H1 (cell line): ENCODE measurements at regions not wholly inside any gene's neighbourhood (a gene's known extent, or its start where the extent isn't known, plus 50 kb on each side); places are given as distances from the start of the nearest gene placed in this dataset.

ENCODE experiments used
- CTCF ChIA-PET: fragments of 300-600 bp; sonication (Branson Sonifier 250); formaldehyde crosslinking; loops from one replicate; lab custom pipeline; 2021; ENCODE audit not compliant: partially characterized antibody; lab: Charles Lee
- POLR2A ChIA-PET: fragments of 300-600 bp; sonication (Branson Sonifier 250); formaldehyde crosslinking; loops from one replicate; lab custom pipeline; 2021; ENCODE audit warnings: inconsistent platforms; ENCODE audit not compliant: partially characterized antibody; lab: Charles Lee
- DNase-seq, 2 experiments: peaks; one replicate each; pipeline versions ENCODE4 v3.0.0 to v3.0.0-alpha.2; 2010 to 2022; ENCODE audit warnings: low spot score in 2 of 2, low read depth in 1 of 2, mixed read lengths in 1 of 2
- FAIRE-seq: peaks from 2 replicates; lab custom pipeline; 2011; peaks lifted over from hg19 to GRCh38; lab: Jason Lieb, UNC
- H2AFZ ChIP-seq: 2 replicates; pipeline ENCODE4 v1.8.1; 2012; ENCODE audit warnings: low read length, inconsistent platforms
- H2AK5ac ChIP-seq: 2 replicates; pipeline ENCODE4 v1.6.1; 2013; ENCODE audit warnings: low read depth, low read length
- H2BK120ac ChIP-seq: replicated peaks from 2 replicates; pipeline ENCODE3; 2013; ENCODE audit warnings: low read depth, low read length, inconsistent platforms
- H2BK12ac ChIP-seq: 2 replicates; pipeline ENCODE4 v1.6.1; 2013; ENCODE audit warnings: low read depth, low read length
- H2BK15ac ChIP-seq: 2 replicates; pipeline ENCODE4 v1.6.1; 2013; ENCODE audit warnings: low read length
- H2BK20ac ChIP-seq: 2 replicates; pipeline ENCODE4 v1.6.1; 2013; ENCODE audit warnings: low read length
- H2BK5ac ChIP-seq: 2 replicates; pipeline ENCODE4 v1.6.1; 2013; ENCODE audit warnings: low read depth, low read length
- H3K14ac ChIP-seq: 2 replicates; pipeline ENCODE4 v1.6.1; 2013; ENCODE audit warnings: inconsistent platforms; ENCODE audit not compliant: insufficient read length
- H3K18ac ChIP-seq: 2 replicates; pipeline ENCODE4 v1.6.1; 2013; ENCODE audit warnings: low read length; ENCODE audit errors: extremely low read depth
- H3K23ac ChIP-seq: 2 replicates; pipeline ENCODE4 v1.6.1; 2013; ENCODE audit warnings: inconsistent platforms; ENCODE audit not compliant: insufficient read length
- H3K23me2 ChIP-seq: 2 replicates; pipeline ENCODE4 v1.6.1; 2013; ENCODE audit warnings: low read depth, low read length
- H3K27ac ChIP-seq: 2 replicates; pipeline ENCODE4 v1.6.1; 2011; ENCODE audit warnings: low read depth, low read length, inconsistent platforms
- H3K27me3 ChIP-seq, 4 experiments: replicated peaks in 1 of 4; 1 replicate in 1 of 4; 2 replicates in 3 of 4; pipeline versions ENCODE4 v1.6.1 to v1.8.1; 2011 to 2013; ENCODE audit warnings: low read length in 3 of 4, mild to moderate bottlenecking in 3 of 4, inconsistent platforms in 2 of 4, mixed read lengths in 2 of 4, moderate library complexity in 1 of 4; ENCODE audit not compliant: control insufficient read depth in 3 of 4, insufficient read depth in 3 of 4; ENCODE audit errors: extremely low read depth in 1 of 4
- H3K36me3 ChIP-seq, 4 experiments: 2 replicates each; pipeline versions ENCODE4 v1.6.1 to v1.8.1; 2011 to 2013; ENCODE audit warnings: mild to moderate bottlenecking in 4 of 4, low read length in 3 of 4, moderate library complexity in 2 of 4, control low read depth in 1 of 4, inconsistent platforms in 1 of 4; ENCODE audit not compliant: insufficient read depth in 4 of 4, control insufficient read depth in 2 of 4
- H3K4ac ChIP-seq: replicated peaks from 2 replicates; pipeline ENCODE3; 2013; ENCODE audit warnings: low read length, low read depth, mixed read lengths, inconsistent platforms; ENCODE audit not compliant: insufficient read length
- H3K4me1 ChIP-seq, 4 experiments: replicated peaks in 1 of 4; 1 replicate in 1 of 4; 2 replicates in 3 of 4; pipeline versions ENCODE4 v1.6.1 to v1.8.1; 2011 to 2013; ENCODE audit warnings: low read length in 3 of 4, inconsistent platforms in 2 of 4, mixed read lengths in 1 of 4; ENCODE audit not compliant: insufficient read depth in 4 of 4, control insufficient read depth in 3 of 4
- H3K4me2 ChIP-seq, 2 experiments: 2 replicates each; pipeline versions ENCODE4 v1.6.1 to v1.8.1; 2011 to 2013; ENCODE audit warnings: low read depth in 2 of 2, low read length in 2 of 2, control low read depth in 1 of 2, inconsistent platforms in 1 of 2, mild to moderate bottlenecking in 1 of 2; ENCODE audit not compliant: insufficient read depth in 1 of 2
- H3K4me3 ChIP-seq, 4 experiments: fragments of 200-600, 300-600 bp in 1 of 4; sonication (generic), shearing (Covaris generic), sonication (Bioruptor Twin) in 1 of 4; 2 replicates each; pipeline versions ENCODE4 v1.5.1 to v1.8.1; 2011 to 2016; ENCODE audit warnings: low read length in 4 of 4, low read depth in 3 of 4, control low read depth in 2 of 4, inconsistent platforms in 2 of 4, mild to moderate bottlenecking in 2 of 4, mixed read lengths in 1 of 4, moderate library complexity in 1 of 4; ENCODE audit not compliant: insufficient read depth in 2 of 4; ENCODE audit errors: extremely low read depth in 1 of 4
- H3K56ac ChIP-seq: replicated peaks from 2 replicates; pipeline ENCODE3; 2013; ENCODE audit warnings: low read depth, mild to moderate bottlenecking, mixed read lengths, low read length, inconsistent platforms; ENCODE audit not compliant: insufficient read length
- H3K79me1 ChIP-seq: 2 replicates; pipeline ENCODE4 v1.6.1; 2013; ENCODE audit warnings: low read depth, low read length, control low read depth
- H3K79me2 ChIP-seq, 2 experiments: 2 replicates each; pipeline versions ENCODE4 v1.6.1 to v1.8.1; 2012 to 2013; ENCODE audit warnings: low read length in 2 of 2, mild to moderate bottlenecking in 2 of 2, inconsistent platforms in 1 of 2; ENCODE audit not compliant: insufficient read depth in 2 of 2, control insufficient read depth in 1 of 2
- H3K9ac ChIP-seq, 4 experiments: replicated peaks in 1 of 4; 1 replicate in 1 of 4; 2 replicates in 3 of 4; pipeline versions ENCODE4 v1.6.1 to v1.8.1; 2011 to 2013; ENCODE audit warnings: low read depth in 3 of 4, low read length in 3 of 4, control low read depth in 2 of 4, mild to moderate bottlenecking in 2 of 4, moderate library complexity in 2 of 4, inconsistent platforms in 1 of 4; ENCODE audit errors: extremely low read depth in 1 of 4
- H3K9me3 ChIP-seq, 2 experiments: 2 replicates each; pipeline versions ENCODE4 v1.6.1 to v1.8.1; 2012 to 2013; ENCODE audit warnings: mild to moderate bottlenecking in 2 of 2, moderate library complexity in 2 of 2, control low read depth in 1 of 2, inconsistent platforms in 1 of 2, low read depth in 1 of 2, low read length in 1 of 2, mixed read lengths in 1 of 2; ENCODE audit not compliant: insufficient read depth in 2 of 2
- H4K20me1 ChIP-seq, 2 experiments: replicated peaks in 1 of 2; 2 replicates each; pipeline versions ENCODE3 to v1.8.1; 2011 to 2013; ENCODE audit warnings: inconsistent platforms in 2 of 2, low read length in 2 of 2, mild to moderate bottlenecking in 1 of 2; ENCODE audit not compliant: insufficient read depth in 2 of 2, control insufficient read depth in 1 of 2
- H4K5ac ChIP-seq: 2 replicates; pipeline ENCODE4 v1.6.1; 2013; ENCODE audit warnings: low read length, low read depth, mixed read lengths, inconsistent platforms; ENCODE audit not compliant: insufficient read length
- H4K8ac ChIP-seq: 2 replicates; pipeline ENCODE4 v1.8.0; 2013; ENCODE audit warnings: mild to moderate bottlenecking, moderate library complexity, low read length, inconsistent platforms; ENCODE audit not compliant: insufficient read depth; ENCODE audit errors: extremely low read depth
- H4K91ac ChIP-seq: replicated peaks from 2 replicates; pipeline ENCODE3; 2013; ENCODE audit warnings: low read length, mixed read lengths, inconsistent platforms; ENCODE audit not compliant: insufficient read length
- ATF3 ChIP-seq: IDR thresholded peaks from 2 replicates; pipeline ENCODE4 v1.6.1; 2011; ENCODE audit warnings: low read depth, mild to moderate bottlenecking, low read length; ENCODE audit not compliant: insufficient read depth
- CBX5 ChIP-seq: fragments of 300-800, 300-1000 bp; sonication (generic); IDR thresholded peaks from 2 replicates; pipeline ENCODE4 v1.7.1; 2016; ENCODE audit warnings: antibody characterized with exemption, low read length, low read depth
- CBX8 ChIP-seq: fragments of 300-800, 300-1000 bp; sonication (generic); IDR thresholded peaks from 2 replicates; pipeline ENCODE4 v1.7.1; 2016; ENCODE audit warnings: low read depth, low read length, borderline replicate concordance
- CHD1 ChIP-seq: IDR thresholded peaks from 2 replicates; pipeline ENCODE4 v1.6.1; 2012; ENCODE audit warnings: low read depth, low read length, improper control_type of control experiment
- E2F6 ChIP-seq: IDR thresholded peaks from 2 replicates; pipeline ENCODE4 v1.6.1; 2012; ENCODE audit warnings: inconsistent platforms
- EP300 ChIP-seq, 2 experiments: IDR thresholded peaks; 1 replicate in 1 of 2; 2 replicates in 1 of 2; pipeline ENCODE4 v1.6.1; 2011 to 2012; ENCODE audit warnings: low read depth in 2 of 2, low read length in 2 of 2, mild to moderate bottlenecking in 2 of 2, borderline replicate concordance in 1 of 2, inconsistent platforms in 1 of 2, moderate library complexity in 1 of 2
- FOSL1 ChIP-seq: IDR thresholded peaks from 2 replicates; pipeline ENCODE4 v1.6.1; 2011; ENCODE audit warnings: mild to moderate bottlenecking, low read depth, low read length, moderate library complexity; ENCODE audit not compliant: insufficient read depth
- GTF2F1 ChIP-seq: IDR thresholded peaks from 2 replicates; pipeline ENCODE4 v1.6.1; 2012; ENCODE audit warnings: low read depth, low read length, improper control_type of control experiment, borderline replicate concordance
- JUN ChIP-seq: IDR thresholded peaks from 2 replicates; pipeline ENCODE4 v1.6.1; 2011; ENCODE audit warnings: low read depth, mild to moderate bottlenecking, improper control_type of control experiment, low read length
- MAFK ChIP-seq: IDR thresholded peaks from 2 replicates; pipeline ENCODE4 v1.6.1; 2012; ENCODE audit warnings: low read depth, mild to moderate bottlenecking, improper control_type of control experiment, low read length
- SP4 ChIP-seq: IDR thresholded peaks from 2 replicates; pipeline ENCODE4 v1.6.1; 2012; ENCODE audit warnings: low read length, inconsistent platforms
- TCF12 ChIP-seq: IDR thresholded peaks from 2 replicates; pipeline ENCODE4 v1.6.1; 2011; ENCODE audit warnings: low read depth, mild to moderate bottlenecking, low read length
- ZNF274 ChIP-seq: IDR thresholded peaks from 2 replicates; pipeline ENCODE4 v1.7.0; 2012; ENCODE audit warnings: low read length, borderline replicate concordance; ENCODE audit errors: extremely low read depth
- WGBS, 2 experiments: shearing (Covaris generic) in 1 of 2; methylation state at CpG; one replicate each; pipeline versions ENCODE4 v1.1.6 to v1.1.7; 2013 to 2015; ENCODE audit warnings: low lambda C conversion rate in 2 of 2, mixed read lengths in 2 of 2, inconsistent platforms in 1 of 2, low coverage in 1 of 2, missing lambda C conversion rate in 1 of 2; ENCODE audit not compliant: insufficient replicate concordance in 2 of 2, insufficient coverage in 1 of 2, insufficient read length in 1 of 2; ENCODE audit errors: extremely low coverage in 1 of 2, missing lambda C conversion rate in 1 of 2; 5-methylcytosine and 5-hydroxymethylcytosine counted together
- TF ChIP-seq, protein P1 (sequence below): IDR thresholded peaks from 2 replicates; pipeline ENCODE4 v1.6.1; 2012; ENCODE audit warnings: inconsistent platforms

- H2AK5ac ChIP-seq: no peak overlapping the region
- no peak for TF ChIP-seq SP4
- no peak for TF ChIP-seq JUN
- TF ChIP-seq CBX8: no peak
- TF ChIP-seq GTF2F1: no peak
- no peak for TF ChIP-seq TCF12
- TF ChIP-seq ZNF274: no peak
- TF ChIP-seq MAFK: no peak
- TF ChIP-seq FOSL1: no peak
- TF ChIP-seq CBX5: no peak
- TF ChIP-seq E2F6: no peak
- TF ChIP-seq CHD1: no peak
- no peak for TF ChIP-seq ATF3
- no peak for TF ChIP-seq EP300 (IDR thresholded peaks at IDR 0.05; ENCODE audit: borderline replicate concordance in 1 of 2, low read depth in 2 of 2, low read length in 2 of 2)
- TF ChIP-seq, protein P1, sequence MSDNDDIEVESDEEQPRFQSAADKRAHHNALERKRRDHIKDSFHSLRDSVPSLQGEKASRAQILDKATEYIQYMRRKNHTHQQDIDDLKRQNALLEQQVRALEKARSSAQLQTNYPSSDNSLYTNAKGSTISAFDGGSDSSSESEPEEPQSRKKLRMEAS: no peak
Measured at GRCh38 chr13:111476197-111476596, 155.8 kb downstream of the TEX29 start.

More at GRCh38 chr13:111476197-111476596, 155.8 kb downstream of the TEX29 start:
- H3K36me3 ChIP-seq: no peaks in the 10 kb centered on the region
- no peaks in the 10 kb centered on the region for H3K4me1 ChIP-seq
- POLR2A ChIA-PET: no interaction called here
- CTCF ChIA-PET: interaction anchor here (0.5 to 5.9 kb wide), 7 partner anchors 11 to 967 kb away, joined by 3 to 47 read pairs (median 6); no protein-coding TSS in a partner anchor
- DNase-seq (peak in 1 of 2 experiments; percentile 30), FAIRE-seq (no peak)
- H3K9ac ChIP-seq: no peak overlapping the region
- no peaks in the 10 kb centered on the region for H3K79me2 ChIP-seq
- no peak overlapping the region for H3K56ac ChIP-seq
- no peak overlapping the region for H2AFZ ChIP-seq
- no peak overlapping the region for H2BK12ac ChIP-seq
- 96% methylated on average over 6 of the region's 6 CpGs; no CpG with 5 or more reads in 1 of the 2 experiments for WGBS, 2 experiments
- H3K27ac ChIP-seq: no peak overlapping the region
- H3K23ac ChIP-seq: no peak overlapping the region
- no peak overlapping the region for H3K14ac ChIP-seq
- H3K27me3 ChIP-seq: no peaks in the 10 kb centered on the region
- H3K4me2 ChIP-seq: no peak overlapping the region
- no peak overlapping the region for H4K5ac ChIP-seq
- H3K79me1 ChIP-seq: no peaks in the 10 kb centered on the region
- no peak overlapping the region for H4K8ac ChIP-seq
- no peak overlapping the region for H2BK15ac ChIP-seq
- H3K18ac ChIP-seq: no peak overlapping the region
- no peak overlapping the region for H4K91ac ChIP-seq
- no peak overlapping the region for H3K4me3 ChIP-seq
- H3K9me3 ChIP-seq: no peaks in the 10 kb centered on the region
- no peaks in the 10 kb centered on the region for H3K23me2 ChIP-seq
- H2BK120ac ChIP-seq: no peak overlapping the region
- no peak overlapping the region for H2BK20ac ChIP-seq
- no peak overlapping the region for H2BK5ac ChIP-seq
- no peak overlapping the region for H3K4ac ChIP-seq
- no peaks in the 10 kb centered on the region for H4K20me1 ChIP-seq
